ENCODE measurements at regions not wholly inside any gene's neighbourhood (a gene's known extent, or its start where the extent isn't known, plus 50 kb on each side); places are given as distances from the start of the nearest gene placed in this dataset.

GRCh38 chr19:34104557-34104956, 67.7 kb upstream of the LSM14A start:
- TF ChIP-seq FOXA2 (IDR thresholded peaks at IDR 0.05) (no peak), CTCF (IDR thresholded peaks at IDR 0.05; ENCODE audit: low read depth, low read length, missing input control) (no peak), RAD21 (IDR thresholded peaks at IDR 0.05) (no peak), TAF1 (conservative IDR thresholded peaks at IDR 0.05) (no peak), YY1 (IDR thresholded peaks at IDR 0.05) (no peak)

Data from liver (tissue), 3 donors.